ENCODE measurements at regions not wholly inside any gene's neighbourhood (a gene's known extent, or its start where the extent isn't known, plus 50 kb on each side); places are given as distances from the start of the nearest gene placed in this dataset.

- TF ChIP-seq CTCF (IDR thresholded peaks at IDR 0.05): no peak
- TF ChIP-seq POLR2AphosphoS5 (IDR thresholded peaks at IDR 0.05): no peak
- TF ChIP-seq POLR2A (IDR thresholded peaks at IDR 0.05): no peak
- TF ChIP-seq EP300 (IDR thresholded peaks at IDR 0.05; ENCODE audit: low read depth): no peak
Observed at GRCh38 chr10:30188556-30189237, 129.3 kb upstream of the JCAD start.

All from transverse colon (tissue), 4 donors.